Keratinocyte (primary cell): ENCODE measurements at regions not wholly inside any gene's neighbourhood (a gene's known extent, or its start where the extent isn't known, plus 50 kb on each side); places are given as distances from the start of the nearest gene placed in this dataset.

ENCODE experiments used
- DNase-seq: peaks from one replicate; pipeline ENCODE4 v3.0.0-alpha.2; 2011; ENCODE audit warnings: low read depth, missing footprints, low spot score
- FAIRE-seq: peaks from 2 replicates; lab custom pipeline; 2011; peaks lifted over from hg19 to GRCh38; lab: Jason Lieb, UNC
- H2AFZ ChIP-seq: 2 replicates; pipeline ENCODE4 v1.6.0; 2012; ENCODE audit warnings: low read length, control low read depth, inconsistent platforms; ENCODE audit not compliant: control insufficient read depth
- H3K27ac ChIP-seq: 2 replicates; pipeline ENCODE4 v1.5.1; 2011; ENCODE audit warnings: low read length; ENCODE audit not compliant: control insufficient read depth, insufficient read depth
- H3K27me3 ChIP-seq: 3 replicates; pipeline ENCODE4 v1.6.0; 2011; ENCODE audit warnings: low read length; ENCODE audit not compliant: control insufficient read depth, insufficient read depth; ENCODE audit errors: extremely low read depth
- H3K36me3 ChIP-seq, 2 experiments: 2 replicates in 1 of 2; 3 replicates in 1 of 2; pipeline ENCODE4 v1.5.1; 2011; ENCODE audit warnings: low read length in 2 of 2, mild to moderate bottlenecking in 1 of 2; ENCODE audit not compliant: control insufficient read depth in 2 of 2, insufficient read depth in 2 of 2; ENCODE audit errors: extremely low read depth in 1 of 2
- H3K4me1 ChIP-seq: 3 replicates; pipeline ENCODE4 v1.5.1; 2011; ENCODE audit warnings: low read length; ENCODE audit not compliant: control insufficient read depth, insufficient read depth; ENCODE audit errors: extremely low read depth
- H3K4me2 ChIP-seq: 3 replicates; pipeline ENCODE4 v1.6.0; 2011; ENCODE audit warnings: low read depth, low read length; ENCODE audit not compliant: control insufficient read depth, insufficient read depth; ENCODE audit errors: extremely low read depth
- H3K4me3 ChIP-seq, 3 experiments: fragments of 200-600 bp in 1 of 3; sonication (generic) in 1 of 3; 2 replicates in 2 of 3; 3 replicates in 1 of 3; pipeline ENCODE4 v1.5.1; 2011 to 2016; ENCODE audit warnings: low read length in 3 of 3, mild to moderate bottlenecking in 3 of 3, control low read depth in 2 of 3, inconsistent platforms in 1 of 3, low read depth in 1 of 3, mixed read lengths in 1 of 3, mixed run types in 1 of 3, moderate library complexity in 1 of 3; ENCODE audit not compliant: control insufficient read depth in 2 of 3, insufficient read depth in 2 of 3; ENCODE audit errors: extremely low read depth in 1 of 3
- H3K79me2 ChIP-seq: 2 replicates; pipeline ENCODE4 v1.6.0; 2012; ENCODE audit warnings: low read length; ENCODE audit not compliant: control insufficient read depth, insufficient read depth
- H3K9ac ChIP-seq: 3 replicates; pipeline ENCODE4 v1.6.0; 2011; ENCODE audit warnings: low read length; ENCODE audit not compliant: control insufficient read depth, insufficient read depth; ENCODE audit errors: extremely low read depth
- H3K9me1 ChIP-seq: 3 replicates; pipeline ENCODE4 v1.6.0; 2011; ENCODE audit warnings: low read length; ENCODE audit not compliant: control insufficient read depth, insufficient read depth; ENCODE audit errors: extremely low read depth
- H3K9me3 ChIP-seq: 2 replicates; pipeline ENCODE4 v1.5.1; 2012; ENCODE audit warnings: low read depth, low read length; ENCODE audit not compliant: control insufficient read depth
- H4K20me1 ChIP-seq: 3 replicates; pipeline ENCODE4 v1.6.0; 2011; ENCODE audit warnings: low read length; ENCODE audit not compliant: control insufficient read depth, insufficient read depth; ENCODE audit errors: extremely low read depth
- CTCF ChIP-seq, 3 experiments: IDR thresholded peaks in 1 of 3; conservative IDR thresholded peaks in 1 of 3; optimal IDR thresholded peaks in 1 of 3; 2 replicates in 2 of 3; 3 replicates in 1 of 3; pipeline versions ENCODE3 to v1.5.1; 2011; ENCODE audit warnings: low read length in 3 of 3, mild to moderate bottlenecking in 3 of 3, moderate library complexity in 2 of 3, control low read depth in 1 of 3, inconsistent platforms in 1 of 3; ENCODE audit not compliant: insufficient read depth in 2 of 3; ENCODE audit errors: extremely low read depth in 1 of 3
- EZH2 ChIP-seq: IDR thresholded peaks from one replicate; pipeline ENCODE4 v1.6.1; 2012; ENCODE audit warnings: inconsistent platforms, mild to moderate bottlenecking, low read length, moderate library complexity
- dilution Hi-C: fragments of 300-500 bp; cut with MboI; formaldehyde crosslinking; loops from one replicate; pipeline ENCODE4 v1.7.0; 2020; ENCODE audit warnings: low sequenced_read_pairs; ENCODE audit not compliant: extremely low pct_ligation_motif_present

GRCh38 chr14:38481952-38482678 lies 226.2 kb upstream of the CLEC14A start:
- H3K27me3 ChIP-seq = no peaks in the 10 kb centered on the region
- H3K27ac ChIP-seq = no peak overlapping the region
- H3K79me2 ChIP-seq = no peaks in the 10 kb centered on the region
- no peak overlapping the region for H3K4me3 ChIP-seq
- DNase-seq (no peak), FAIRE-seq (no peak)
- H3K4me1 ChIP-seq = no peaks in the 10 kb centered on the region
- H2AFZ ChIP-seq = no peak overlapping the region
- H3K9ac ChIP-seq = no peak overlapping the region
- no peaks in the 10 kb centered on the region for H3K36me3 ChIP-seq
- no peaks in the 10 kb centered on the region for H3K9me1 ChIP-seq
- TF ChIP-seq CTCF (optimal IDR thresholded peaks at IDR 0.05 in 1 of 3, IDR thresholded peaks at IDR 0.05 in 1 of 3, conservative IDR thresholded peaks at IDR 0.05 in 1 of 3; ENCODE audit: extremely low read depth in 1 of 3, insufficient read depth in 2 of 3, low read length in 3 of 3) (no peak), EZH2 (no peak)
- H3K4me2 ChIP-seq = no peak overlapping the region
- H3K9me3 ChIP-seq = no peaks in the 10 kb centered on the region
- no peaks in the 10 kb centered on the region for H4K20me1 ChIP-seq
- dilution Hi-C loops = no loop called here

GRCh38 chr14:38469156-38469555 lies 213.3 kb upstream of the CLEC14A start:
- FAIRE-seq (no peak), DNase-seq (no peak)
- Histone ChIP-seq H3K27ac (no peak overlapping the region), H3K79me2 (no peaks in the 10 kb centered on the region), H3K9me3 (no peaks in the 10 kb centered on the region), H3K36me3 (no peaks in the 10 kb centered on the region), H2AFZ (no peak overlapping the region), H4K20me1 (no peaks in the 10 kb centered on the region), H3K4me2 (no peak overlapping the region), H3K4me1 (no peaks in the 10 kb centered on the region), H3K9me1 (no peaks in the 10 kb centered on the region), H3K4me3 (no peak overlapping the region), H3K9ac (no peak overlapping the region), H3K27me3 (no peaks in the 10 kb centered on the region)
- dilution Hi-C loops = no loop called here
- TF ChIP-seq CTCF (optimal IDR thresholded peaks at IDR 0.05 in 1 of 3, IDR thresholded peaks at IDR 0.05 in 1 of 3, conservative IDR thresholded peaks at IDR 0.05 in 1 of 3; ENCODE audit: extremely low read depth in 1 of 3, insufficient read depth in 2 of 3, low read length in 3 of 3) = no peak
- no peak for TF ChIP-seq EZH2
